NCI-H1092 (cell line): ENCODE measurements at regions not wholly inside any gene's neighbourhood (a gene's known extent, or its start where the extent isn't known, plus 50 kb on each side); places are given as distances from the start of the nearest gene placed in this dataset.
"Not testable (repeated sequence)": the region's sequence is repeated elsewhere in the genome, so short reads cannot be mapped to it uniquely, and the experiment has no call there.

Experiments used
- DNase-seq: peaks from one replicate; lab custom pipeline; 2025; lab: John Stamatoyannopoulos, UW

DNA sequence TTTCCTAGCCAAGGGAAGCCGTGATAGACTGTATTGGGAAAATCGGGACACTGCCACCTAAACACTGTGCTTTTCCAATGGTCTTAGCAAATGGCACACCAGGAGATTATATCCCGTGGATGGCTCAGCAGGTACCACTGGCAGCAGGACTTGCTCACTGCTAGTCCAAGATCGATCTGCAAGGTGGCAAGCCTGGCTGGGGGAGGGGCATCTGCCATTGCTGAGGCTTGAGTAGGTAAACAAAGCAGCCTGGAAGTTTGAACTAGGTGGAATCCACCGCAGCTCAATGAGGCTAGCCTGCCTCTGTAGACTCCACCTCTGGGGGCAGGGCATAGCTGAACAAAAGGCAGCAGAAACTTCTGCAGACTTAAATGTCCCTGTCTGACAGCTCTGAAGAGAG is 1262.7 kb upstream of the ZEB2 start:
- DNase-seq, result not testable (repeated sequence)

DNA sequence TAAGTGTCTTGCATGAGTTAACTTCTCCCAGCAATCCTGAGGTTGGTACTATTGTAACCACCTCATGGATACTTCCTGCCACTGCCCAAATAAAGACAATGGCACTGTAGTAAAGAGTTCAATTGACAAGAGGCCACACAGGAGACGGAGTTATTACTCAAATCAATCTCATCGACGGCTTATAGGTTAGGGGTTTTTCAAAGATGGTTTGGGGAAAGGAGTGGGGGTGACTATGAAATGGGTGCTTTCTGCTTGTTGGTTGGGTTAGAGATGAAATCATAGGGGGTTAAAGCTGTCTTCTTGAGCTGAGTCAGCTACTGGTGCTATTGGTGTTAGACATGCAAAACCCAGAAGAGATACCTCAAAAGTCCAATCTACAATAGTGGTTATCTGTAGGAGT is 1258.0 kb upstream of the ZEB2 start:
- DNase-seq, result no peak

DNA sequence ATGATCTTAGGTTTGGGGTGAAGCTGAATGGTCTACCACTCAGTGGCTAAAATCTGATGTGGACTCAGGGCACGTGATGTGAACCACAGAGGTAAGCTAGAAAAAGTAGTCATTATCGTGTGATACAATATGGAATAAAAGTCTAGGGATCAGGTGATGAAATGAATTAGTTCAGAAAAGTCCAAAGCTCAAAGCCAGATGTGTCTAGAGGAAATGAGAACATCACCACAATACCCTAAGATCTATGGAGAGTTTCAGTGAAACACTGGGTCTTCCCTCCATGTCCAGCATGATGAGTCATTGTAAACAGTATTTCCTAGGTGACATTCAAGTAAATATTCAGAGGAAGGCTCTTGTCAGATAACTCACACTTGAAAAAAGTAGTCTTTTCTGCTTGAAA is 1257.4 kb upstream of the ZEB2 start:
- no peak for DNase-seq

DNA sequence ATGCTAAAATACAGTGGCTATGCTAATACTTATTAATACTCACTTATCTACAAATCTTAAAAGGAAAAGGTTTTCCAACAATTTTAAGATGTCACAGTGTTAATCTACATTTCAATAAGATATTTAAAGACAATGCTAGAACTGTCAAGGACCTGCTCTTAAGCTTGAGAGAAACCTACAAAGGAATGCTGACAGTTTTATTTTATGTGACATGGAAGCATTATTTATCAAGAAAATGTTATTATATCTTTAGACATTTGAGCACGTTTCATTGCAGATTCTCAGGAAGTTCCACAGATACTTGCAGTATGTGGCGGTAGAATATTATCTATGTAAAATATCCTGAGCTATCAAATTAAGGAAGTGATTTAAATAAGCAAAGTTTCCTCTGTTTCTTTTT is 1255.7 kb upstream of the ZEB2 start:
- DNase-seq, result no peak

DNA sequence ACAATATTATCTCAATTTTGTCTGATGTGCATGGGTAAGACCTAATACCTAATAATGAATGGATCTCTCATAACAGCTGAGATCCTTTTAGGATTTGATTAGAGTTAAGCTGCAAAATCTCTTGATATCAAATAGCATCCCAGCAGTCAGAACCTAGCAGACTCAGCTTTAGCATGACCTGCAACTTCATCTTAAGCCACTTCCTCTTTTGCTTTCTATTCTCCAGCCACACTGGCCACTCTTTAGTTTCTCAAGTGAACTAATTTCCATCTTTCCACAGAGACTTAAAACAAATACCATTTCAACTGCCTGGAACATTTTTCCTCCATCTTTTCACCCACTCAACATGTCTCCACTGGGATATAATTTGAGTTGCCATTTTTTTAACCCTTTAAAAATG is 1251.6 kb upstream of the ZEB2 start:
- DNase-seq, result no peak

DNA sequence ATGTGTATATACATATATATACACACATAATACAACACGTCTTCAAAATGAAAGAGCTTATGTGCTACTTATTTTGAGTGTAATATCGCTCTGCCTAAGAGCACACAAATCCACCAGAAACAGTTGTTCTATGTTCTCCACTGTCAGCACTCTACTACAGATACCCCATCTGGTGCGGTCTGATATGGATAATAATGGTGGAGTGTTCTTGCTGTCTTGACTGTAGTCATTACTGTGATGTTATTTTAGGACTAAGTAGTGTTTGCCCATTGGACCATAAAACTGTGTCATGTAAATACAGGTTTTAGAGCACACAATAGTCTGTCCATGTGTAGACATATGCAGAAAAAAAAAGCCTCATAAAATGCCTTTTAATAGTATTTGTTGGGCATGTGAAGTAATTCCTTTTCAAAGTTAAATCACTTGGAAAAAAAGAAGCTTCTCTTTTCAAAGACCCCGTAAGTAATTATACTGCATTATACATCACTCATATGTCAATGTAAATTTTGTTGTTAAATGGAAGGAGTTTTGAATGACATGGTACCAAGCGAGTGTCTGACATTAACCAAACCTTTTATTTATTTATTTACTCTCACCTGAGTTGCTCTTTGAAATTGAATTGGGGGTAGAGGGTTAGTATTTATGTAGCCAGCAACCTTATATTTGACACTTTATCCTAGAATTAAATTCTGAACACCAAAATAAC is 1249.2 kb upstream of the ZEB2 start:
- DNase-seq, result no peak

DNA sequence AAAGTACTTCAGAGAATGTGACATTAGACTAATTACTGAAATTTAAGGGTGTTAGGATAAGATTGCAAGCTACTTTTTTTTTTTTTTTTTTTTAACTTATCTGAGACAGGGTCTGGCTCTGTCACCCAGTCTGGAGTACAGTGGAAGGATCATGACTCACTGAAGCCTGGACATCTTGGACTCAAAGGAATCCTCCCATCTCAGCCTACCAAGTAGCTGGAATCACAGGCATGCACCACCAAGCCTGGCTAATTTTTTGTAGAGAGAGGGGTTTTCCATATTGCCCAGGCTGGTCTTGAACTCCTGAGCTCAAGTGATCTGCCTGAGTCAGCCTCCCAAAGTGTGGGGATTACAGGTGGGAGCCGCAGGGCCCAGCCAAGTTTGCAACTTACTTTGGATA is 1246.0 kb upstream of the ZEB2 start:
- DNase-seq, result no peak

DNA sequence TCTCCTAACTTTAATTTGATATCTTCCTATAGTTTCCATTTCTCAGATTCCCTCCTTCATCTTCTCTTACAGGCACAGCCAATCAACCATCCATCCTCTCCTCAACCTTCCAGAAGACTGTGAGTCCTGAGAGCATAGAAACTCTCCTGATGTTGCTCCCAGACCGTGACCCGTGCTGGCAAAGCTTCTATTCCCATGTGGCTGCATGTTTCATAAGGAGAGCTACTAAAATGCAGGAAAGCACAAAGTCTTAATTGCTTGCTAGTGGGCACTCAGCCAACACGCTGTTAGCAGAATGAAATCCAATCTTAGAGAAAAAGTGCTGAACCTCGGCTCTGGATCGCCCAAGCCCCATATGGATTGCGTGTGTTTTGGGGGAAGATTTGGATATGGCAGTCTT is 1244.7 kb upstream of the ZEB2 start:
- peak; percentile 73 for DNase-seq

DNA sequence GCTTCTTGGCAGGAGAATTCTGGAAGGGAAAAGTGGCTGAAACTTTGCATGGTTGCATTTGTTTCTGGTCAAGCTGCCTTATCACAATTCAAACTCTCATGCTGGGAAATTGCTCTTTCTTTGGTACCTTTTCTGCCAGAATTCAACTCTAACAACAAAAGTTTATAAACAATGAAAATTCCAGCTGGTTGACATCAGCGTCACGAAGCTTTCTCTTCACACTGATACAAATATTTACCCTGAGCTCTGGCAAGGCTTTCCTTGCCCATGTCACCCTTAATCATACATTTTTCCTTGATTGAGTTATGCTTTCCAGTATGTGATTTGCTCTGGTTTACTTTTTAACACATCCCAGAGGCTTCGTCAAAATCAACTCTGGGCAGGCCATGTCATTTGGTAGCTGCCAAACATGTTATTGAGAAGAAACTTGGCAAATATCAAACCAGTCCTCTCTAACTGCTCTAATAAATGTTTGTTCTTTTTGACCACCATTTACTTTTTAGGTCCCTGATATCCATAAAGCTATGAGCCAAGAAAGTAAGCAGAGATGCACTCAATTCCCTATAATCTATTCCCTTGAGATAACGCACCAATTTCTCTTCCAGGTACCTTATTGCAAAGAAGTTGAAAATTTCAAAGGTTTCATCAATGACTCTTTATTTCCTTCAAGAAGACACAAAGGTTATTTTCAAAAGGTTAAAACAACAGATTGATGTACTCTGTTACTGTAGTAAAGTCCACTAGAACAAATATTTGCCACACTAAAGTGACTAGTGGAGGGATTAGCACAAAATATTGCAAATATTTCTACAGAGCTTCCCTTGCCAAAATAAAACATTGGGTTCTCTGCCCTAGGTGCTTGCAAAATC is 1241.1 kb upstream of the ZEB2 start:
- DNase-seq, result no peak

DNA sequence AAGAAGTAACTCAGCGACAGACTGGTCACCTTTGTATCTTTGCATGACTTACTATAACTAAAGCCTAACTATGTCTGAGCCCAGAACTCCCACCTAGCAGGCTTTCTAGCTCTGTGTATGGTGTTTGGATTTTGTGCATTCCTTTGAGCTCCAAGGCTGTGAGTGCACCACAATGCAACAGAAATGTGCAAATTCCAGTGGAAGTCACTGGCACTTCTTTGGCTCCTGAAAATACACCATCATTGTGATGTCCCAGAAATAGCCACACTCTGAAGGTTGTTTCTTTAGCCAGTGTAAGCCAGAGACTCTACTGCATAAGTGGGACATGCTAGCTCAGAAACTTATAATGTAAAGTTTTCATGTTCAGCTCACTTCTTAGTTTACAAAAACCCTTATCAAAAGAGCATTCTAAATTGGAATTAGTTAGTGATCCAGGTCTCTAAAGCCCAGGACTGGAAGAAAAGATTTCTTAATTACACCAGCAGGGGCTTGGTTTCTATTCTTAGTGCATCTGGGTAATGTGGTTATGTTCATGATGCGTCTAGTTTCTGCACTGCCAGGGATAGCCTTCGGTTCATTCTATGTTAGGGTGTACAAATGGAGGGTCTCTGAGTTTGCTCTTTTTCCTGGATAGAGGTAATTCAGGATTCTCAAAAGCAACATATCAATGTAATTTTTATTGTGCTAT is 1239.5 kb upstream of the ZEB2 start:
- no peak for DNase-seq

DNA sequence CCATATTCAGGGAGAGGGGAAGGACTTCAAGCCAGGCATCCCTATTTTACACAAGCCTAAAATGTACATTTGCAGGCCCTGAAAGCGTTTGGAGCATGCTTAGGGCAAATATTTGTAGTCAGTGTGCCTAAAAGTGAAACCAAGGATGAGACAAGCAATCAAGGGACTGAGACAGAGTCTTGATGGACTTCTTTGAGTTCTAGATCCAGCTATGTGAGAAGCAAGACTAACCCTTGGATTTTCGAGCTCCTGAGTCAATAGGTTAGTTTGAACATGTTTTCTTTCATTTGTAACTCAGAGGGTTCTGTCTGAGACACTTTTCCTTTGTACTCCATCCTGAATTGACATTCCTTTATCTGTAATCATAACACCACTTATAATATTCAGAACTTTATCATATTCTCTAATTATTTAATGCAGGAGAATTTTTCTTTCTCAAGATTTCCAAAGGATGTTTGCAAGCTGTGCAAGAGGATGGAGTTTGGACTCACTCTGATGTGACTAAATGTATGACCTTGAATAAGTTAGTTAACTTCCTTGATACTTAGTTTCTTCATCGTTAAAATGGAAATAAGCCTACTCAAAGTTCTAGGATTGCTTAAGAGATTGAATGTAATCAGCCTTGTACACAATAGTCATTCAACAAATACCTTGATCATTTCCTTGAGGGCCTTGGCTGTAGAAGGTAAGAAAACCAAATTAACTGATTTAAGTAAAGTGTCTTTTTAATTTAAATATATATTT is 1237.8 kb upstream of the ZEB2 start:
- DNase-seq, result no peak

DNA sequence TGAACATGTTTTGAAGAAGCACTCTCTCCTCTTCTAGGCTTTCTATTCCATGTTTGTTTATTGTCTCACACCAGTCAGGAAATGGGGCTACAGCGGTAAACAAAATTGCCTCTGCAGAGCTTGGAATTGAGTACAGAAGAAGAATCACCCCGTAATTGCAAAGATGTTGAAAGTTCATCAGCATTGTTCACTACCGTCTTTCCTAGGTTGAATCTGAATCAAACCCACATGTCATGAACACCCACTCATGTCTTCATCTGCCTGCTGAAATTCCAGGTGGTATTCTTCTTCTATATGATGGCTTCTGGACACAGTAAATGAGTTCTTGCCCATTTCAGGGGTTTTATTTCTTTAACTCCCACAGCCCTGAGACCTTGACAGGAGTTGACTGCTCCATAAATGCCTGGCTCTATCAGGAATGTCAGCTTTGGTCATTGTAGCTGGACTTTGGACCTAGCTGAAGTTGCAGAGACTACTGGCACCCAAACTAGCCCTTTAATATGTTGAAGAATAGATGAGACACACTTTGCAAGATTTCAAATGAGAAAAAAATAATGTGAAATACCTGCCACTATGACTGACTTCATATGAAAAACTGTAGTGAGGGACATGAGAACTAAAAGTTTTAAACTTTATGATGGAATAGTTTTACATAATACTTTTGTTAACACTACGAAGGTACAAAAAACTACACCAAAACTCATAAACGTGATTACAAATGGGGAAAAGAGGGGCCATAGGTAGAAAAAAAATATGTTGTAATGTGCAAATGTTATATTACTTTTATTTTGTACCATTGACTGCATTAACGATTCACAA is 1235.3 kb upstream of the ZEB2 start:
- no peak for DNase-seq

DNA sequence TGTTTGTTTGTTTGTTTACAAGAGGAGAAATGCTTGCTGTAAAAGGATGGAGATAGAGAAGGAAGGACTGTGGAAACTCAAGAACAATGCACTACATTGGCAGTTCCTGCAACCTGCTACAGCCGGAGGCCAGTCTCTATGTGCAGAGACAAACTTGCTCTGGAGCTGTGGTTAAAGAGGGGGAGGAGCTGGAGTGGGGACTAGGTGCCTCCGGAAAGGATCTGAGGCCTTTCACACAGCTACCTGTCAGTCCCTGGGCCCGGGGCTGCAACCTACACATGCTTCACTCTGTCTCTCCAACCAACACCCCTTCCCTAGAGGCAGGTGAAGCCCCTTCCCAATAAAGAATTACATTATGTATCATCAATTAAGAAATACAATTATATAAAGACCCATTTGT is 1234.0 kb upstream of the ZEB2 start:
- no peak for DNase-seq

DNA sequence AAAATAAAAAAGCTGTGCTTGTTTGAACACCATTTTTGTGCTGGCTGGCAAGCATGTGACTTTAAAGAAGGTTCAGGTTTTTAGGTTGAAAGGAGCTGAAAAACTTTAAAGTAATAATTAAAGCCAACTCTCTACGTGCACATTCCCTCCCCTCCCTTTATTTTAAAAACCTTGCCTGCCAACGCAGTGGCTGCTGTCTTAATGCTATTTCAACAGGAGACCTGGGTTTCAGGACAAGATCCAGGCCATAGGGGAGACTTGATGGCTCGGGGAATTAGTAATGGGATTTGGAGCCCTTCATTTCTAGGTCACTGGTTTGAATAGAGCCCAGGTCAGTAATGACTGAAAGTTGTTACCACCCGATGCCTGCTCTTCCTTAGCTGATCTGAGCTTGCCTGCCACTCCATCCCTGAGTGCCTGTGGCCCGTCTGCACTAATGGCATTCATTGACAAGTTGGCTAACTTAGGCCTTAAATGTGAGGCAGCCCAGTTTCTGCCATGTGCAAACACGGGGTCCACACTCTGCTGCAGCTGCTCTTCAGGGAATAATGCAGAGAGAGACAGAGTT is 1233.2 kb upstream of the ZEB2 start:
- DNase-seq, result no peak

DNA sequence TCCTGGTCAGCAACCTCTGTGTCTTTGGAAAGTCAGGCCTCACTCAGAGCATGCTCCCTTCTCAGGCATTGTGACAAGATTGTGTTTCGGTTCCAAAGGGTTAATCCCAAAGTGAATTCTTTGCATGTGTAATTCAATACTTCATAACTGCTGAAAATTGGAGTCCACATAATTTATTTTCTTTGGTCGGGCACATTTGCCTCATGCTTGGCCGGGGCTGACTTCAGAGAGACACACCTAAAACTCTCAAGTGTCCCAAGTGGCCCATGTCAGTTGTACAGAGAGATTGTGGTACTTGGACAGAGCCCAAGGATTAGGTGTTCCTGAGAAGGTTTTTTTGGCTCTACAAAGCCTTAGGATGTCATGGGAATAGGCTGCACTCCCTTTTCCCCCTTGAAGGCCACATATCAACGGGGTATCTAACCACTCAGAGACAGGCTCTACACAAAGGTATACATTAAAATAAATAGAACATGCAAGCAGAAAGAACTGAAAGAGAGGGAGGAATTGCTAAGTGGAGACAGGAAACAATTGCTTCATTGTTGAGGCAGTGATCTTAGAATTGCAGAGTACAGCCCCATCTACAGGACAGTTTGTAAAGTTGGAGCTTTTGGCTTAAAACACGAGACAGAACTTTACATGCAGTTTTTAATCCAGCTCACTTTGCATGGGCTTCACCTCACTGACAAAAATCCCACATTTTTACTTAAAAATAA is 1232.3 kb upstream of the ZEB2 start:
- DNase-seq, result no peak

DNA sequence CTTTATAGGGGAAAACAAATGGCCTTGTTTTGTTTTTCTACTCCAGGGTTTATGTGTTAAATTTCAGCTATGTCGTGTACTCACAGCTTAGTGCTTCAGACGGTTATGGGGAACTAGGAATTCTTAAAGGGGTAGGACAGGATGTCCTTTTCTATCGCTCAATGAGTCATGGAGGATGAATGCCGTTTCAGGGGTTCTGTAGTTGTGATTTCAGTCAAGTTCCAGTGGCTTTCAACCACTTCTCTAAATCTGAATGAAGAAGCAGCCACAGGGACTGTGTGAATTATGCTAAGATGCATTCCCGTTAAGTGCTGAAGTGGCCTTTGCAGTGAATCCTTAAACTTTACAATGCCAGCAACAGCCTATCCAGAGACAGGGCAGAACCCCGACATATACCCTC is 1231.7 kb upstream of the ZEB2 start:
- DNase-seq, result no peak

DNA sequence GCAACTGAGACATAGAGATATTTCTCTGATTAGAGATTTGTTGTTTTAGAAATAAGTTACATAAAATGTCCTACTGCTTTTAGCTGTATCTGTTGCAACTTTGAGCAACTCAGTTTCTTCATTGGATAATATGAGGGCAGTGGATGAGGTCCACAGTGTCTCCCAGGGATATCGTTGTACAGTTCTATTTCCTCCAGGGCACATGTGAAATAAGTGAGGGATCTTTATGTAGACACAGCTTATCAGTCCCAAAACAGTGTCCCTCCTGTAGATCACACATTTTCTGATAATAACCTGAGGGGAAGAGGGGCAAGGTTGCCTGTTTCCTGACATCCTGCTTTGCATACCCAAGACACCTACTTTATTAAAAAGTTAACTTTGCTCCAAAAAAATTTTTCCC is 1231.2 kb upstream of the ZEB2 start:
- no peak for DNase-seq

DNA sequence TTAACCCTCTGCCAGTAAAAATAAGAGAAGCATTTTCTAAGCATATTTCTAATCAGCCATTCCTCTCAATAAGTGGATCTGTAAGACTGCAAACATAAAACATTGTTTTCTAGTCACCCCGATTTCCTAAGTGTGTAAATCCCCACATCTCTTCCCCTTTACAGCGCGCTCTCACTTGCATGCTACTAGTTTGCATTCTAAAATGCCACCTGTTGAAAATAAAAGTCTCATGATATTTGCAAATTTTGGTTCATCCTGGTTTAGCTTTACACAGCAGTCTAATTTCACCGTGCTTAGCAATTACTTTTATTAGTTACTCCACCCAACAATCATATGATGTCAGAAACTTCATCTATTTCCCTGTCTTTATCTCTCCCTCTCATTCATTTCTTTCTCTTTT is 1230.7 kb upstream of the ZEB2 start:
- no peak for DNase-seq

DNA sequence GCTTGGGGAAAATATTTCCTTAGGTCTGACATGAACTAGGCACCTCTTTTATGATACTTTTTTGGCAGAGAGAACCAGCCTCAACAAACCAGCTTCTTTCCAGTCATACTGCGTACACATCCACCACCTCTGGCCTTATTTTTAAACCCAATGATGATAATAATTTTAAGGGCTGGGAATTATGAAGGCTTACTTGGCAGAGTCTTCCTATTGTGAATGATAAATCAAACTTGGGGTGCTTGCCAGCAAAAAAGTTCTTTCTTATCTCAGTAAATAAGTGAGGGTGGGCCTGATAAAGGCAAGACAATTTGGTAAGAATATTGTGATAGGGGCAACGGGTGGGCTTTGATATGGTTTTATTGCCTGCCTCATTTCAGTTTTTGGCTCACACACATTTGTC is 1230.2 kb upstream of the ZEB2 start:
- DNase-seq, result no peak

DNA sequence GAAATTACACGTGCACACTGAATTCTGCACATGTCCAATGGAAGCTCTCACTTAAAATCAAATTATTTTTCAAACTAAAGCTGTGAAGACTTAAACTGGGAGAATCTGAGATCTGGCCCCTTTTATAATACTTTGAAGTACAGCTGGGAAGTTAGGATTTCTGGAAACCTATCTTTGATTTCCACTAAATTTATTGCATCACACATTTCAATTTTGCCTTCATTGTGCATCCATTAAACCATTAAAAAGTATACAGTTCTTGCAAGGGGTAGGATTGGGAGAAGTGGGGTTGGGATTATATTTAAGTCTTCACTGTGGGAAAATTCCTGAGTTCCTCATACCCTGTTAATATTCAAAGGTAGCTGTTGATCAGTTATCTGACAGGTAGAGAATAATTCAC is 1229.6 kb upstream of the ZEB2 start:
- DNase-seq, result no peak

DNA sequence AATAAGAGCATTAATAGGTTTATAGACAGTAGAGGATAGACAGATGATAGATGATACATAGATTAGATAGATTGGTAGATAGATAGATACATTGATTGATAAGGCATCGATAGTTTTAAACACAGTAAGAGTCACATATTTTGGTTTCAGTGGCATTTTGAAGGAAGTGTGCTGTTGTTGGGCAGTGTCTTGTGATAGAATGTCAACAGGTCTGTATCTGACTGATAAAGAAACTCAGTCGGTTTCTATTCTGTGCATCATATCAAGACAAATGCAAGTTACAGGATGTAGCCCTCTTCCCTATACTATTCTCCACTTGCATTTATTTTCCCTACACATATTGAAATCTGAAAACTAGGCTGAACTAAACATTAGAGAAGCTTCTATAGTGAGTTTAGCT is 1229.0 kb upstream of the ZEB2 start:
- DNase-seq, result no peak
